ENCODE measurements at regions not wholly inside any gene's neighbourhood (a gene's known extent, or its start where the extent isn't known, plus 50 kb on each side); places are given as distances from the start of the nearest gene placed in this dataset.

- no peak overlapping the region for H3K4me3 Mint-ChIP-seq
- ATAC-seq = no peak
Observed at GRCh38 chr10:104546336-104546735, 94.8 kb upstream of the SORCS3 start.

GRCh38 chr10:104546756-104547155 is 94.3 kb upstream of the SORCS3 start:
- Mint-ChIP-seq H3K27me3 (peaks cover 58% of the 10 kb centered on the region), H3K27ac (no peak overlapping the region), H3K36me3 (ENCODE audit: low read depth) (no peaks in the 10 kb centered on the region), H3K4me3 (no peak overlapping the region), H3K4me1 (no peaks in the 10 kb centered on the region)
- no peak for DNase-seq
- no peaks in the 10 kb centered on the region for H3K9me3 ChIP-seq (ENCODE audit: control insufficient read depth, low read length, poor library complexity, severe bottlenecking)
- ATAC-seq = no peak

More at GRCh38 chr10:104546336-104546735, 94.8 kb upstream of the SORCS3 start:
- Mint-ChIP-seq H3K36me3 (ENCODE audit: low read depth) (no peaks in the 10 kb centered on the region), H3K27ac (no peak overlapping the region), H3K27me3 (peaks cover 59% of the 10 kb centered on the region), H3K4me1 (no peaks in the 10 kb centered on the region)
- H3K9me3 ChIP-seq (ENCODE audit: control insufficient read depth, low read length, poor library complexity, severe bottlenecking) = no peaks in the 10 kb centered on the region
- DNase-seq = no peak

GRCh38 chr10:104548090-104548489 is 93.0 kb upstream of the SORCS3 start:
- DNase-seq (no peak), ATAC-seq (no peak)
- Mint-ChIP-seq H3K27ac (no peak overlapping the region), H3K36me3 (ENCODE audit: low read depth) (no peaks in the 10 kb centered on the region), H3K4me1 (no peaks in the 10 kb centered on the region), H3K27me3 (peaks cover 58% of the 10 kb centered on the region), H3K4me3 (no peak overlapping the region)
- no peaks in the 10 kb centered on the region for H3K9me3 ChIP-seq (ENCODE audit: control insufficient read depth, low read length, poor library complexity, severe bottlenecking)

GRCh38 chr10:104556831-104557230 is 84.3 kb upstream of the SORCS3 start:
- no peak for ATAC-seq
- H3K9me3 ChIP-seq (ENCODE audit: control insufficient read depth, low read length, poor library complexity, severe bottlenecking) = no peaks in the 10 kb centered on the region
- no peaks in the 10 kb centered on the region for H3K4me1 Mint-ChIP-seq
- H3K4me3 Mint-ChIP-seq = no peak overlapping the region
- H3K27ac Mint-ChIP-seq = no peak overlapping the region
- H3K36me3 Mint-ChIP-seq (ENCODE audit: low read depth) = peaks cover 2% of the 10 kb centered on the region
- no peak for DNase-seq
- peaks cover 71% of the 10 kb centered on the region for H3K27me3 Mint-ChIP-seq

- ATAC-seq (no peak), DNase-seq (no peak)
- H3K27ac Mint-ChIP-seq = no peak overlapping the region
- no peaks in the 10 kb centered on the region for H3K9me3 ChIP-seq (ENCODE audit: control insufficient read depth, low read length, poor library complexity, severe bottlenecking)
- H3K4me3 Mint-ChIP-seq = no peak overlapping the region
- H3K4me1 Mint-ChIP-seq = no peaks in the 10 kb centered on the region
- H3K36me3 Mint-ChIP-seq (ENCODE audit: low read depth) = peaks cover 2% of the 10 kb centered on the region
- H3K27me3 Mint-ChIP-seq = peaks cover 63% of the 10 kb centered on the region
Observed at GRCh38 chr10:104557966-104558365, 83.1 kb upstream of the SORCS3 start.

- peaks cover 57% of the 10 kb centered on the region for H3K27me3 Mint-ChIP-seq
- H3K4me1 Mint-ChIP-seq = no peaks in the 10 kb centered on the region
- no peak for ATAC-seq
- no peak overlapping the region for H3K4me3 Mint-ChIP-seq
- no peak overlapping the region for H3K27ac Mint-ChIP-seq
- no peaks in the 10 kb centered on the region for H3K9me3 ChIP-seq (ENCODE audit: control insufficient read depth, low read length, poor library complexity, severe bottlenecking)
- peaks cover 2% of the 10 kb centered on the region for H3K36me3 Mint-ChIP-seq (ENCODE audit: low read depth)
- no peak for DNase-seq
Observed at GRCh38 chr10:104559935-104560334, 81.2 kb upstream of the SORCS3 start.

- no peaks in the 10 kb centered on the region for H3K36me3 Mint-ChIP-seq (ENCODE audit: low read depth)
- no peak for DNase-seq
- H3K9me3 ChIP-seq (ENCODE audit: control insufficient read depth, low read length, poor library complexity, severe bottlenecking) = no peaks in the 10 kb centered on the region
- no peak overlapping the region for H3K4me3 Mint-ChIP-seq
- H3K27me3 Mint-ChIP-seq = peaks cover 48% of the 10 kb centered on the region
- H3K4me1 Mint-ChIP-seq = no peaks in the 10 kb centered on the region
- H3K27ac Mint-ChIP-seq = no peak overlapping the region
- ATAC-seq = no peak
Observed at GRCh38 chr10:104563051-104563450, 78.0 kb upstream of the SORCS3 start.

GRCh38 chr10:104563548-104563947 is 77.5 kb upstream of the SORCS3 start:
- no peak overlapping the region for H3K4me3 Mint-ChIP-seq
- H3K27ac Mint-ChIP-seq = no peak overlapping the region
- no peaks in the 10 kb centered on the region for H3K36me3 Mint-ChIP-seq (ENCODE audit: low read depth)
- ATAC-seq = no peak
- DNase-seq = no peak
- no peaks in the 10 kb centered on the region for H3K4me1 Mint-ChIP-seq
- H3K27me3 Mint-ChIP-seq = peaks cover 43% of the 10 kb centered on the region
- no peaks in the 10 kb centered on the region for H3K9me3 ChIP-seq (ENCODE audit: control insufficient read depth, low read length, poor library complexity, severe bottlenecking)

GRCh38 chr10:104574427-104574826 is 66.7 kb upstream of the SORCS3 start:
- H3K9me3 ChIP-seq (ENCODE audit: control insufficient read depth, low read length, poor library complexity, severe bottlenecking) = peaks cover 5% of the 10 kb centered on the region
- Mint-ChIP-seq H3K27me3 (peaks cover 39% of the 10 kb centered on the region), H3K36me3 (ENCODE audit: low read depth) (no peaks in the 10 kb centered on the region), H3K27ac (no peak overlapping the region), H3K4me1 (no peaks in the 10 kb centered on the region), H3K4me3 (no peak overlapping the region)
- DNase-seq (no peak), ATAC-seq (no peak)

GRCh38 chr10:104574838-104575237 is 66.3 kb upstream of the SORCS3 start:
- H3K27me3 Mint-ChIP-seq = peaks cover 43% of the 10 kb centered on the region
- no peaks in the 10 kb centered on the region for H3K36me3 Mint-ChIP-seq (ENCODE audit: low read depth)
- no peaks in the 10 kb centered on the region for H3K4me1 Mint-ChIP-seq
- DNase-seq (no peak), ATAC-seq (no peak)
- peaks cover 5% of the 10 kb centered on the region for H3K9me3 ChIP-seq (ENCODE audit: control insufficient read depth, low read length, poor library complexity, severe bottlenecking)
- no peak overlapping the region for H3K4me3 Mint-ChIP-seq
- H3K27ac Mint-ChIP-seq = no peak overlapping the region

GRCh38 chr10:104576611-104577010 is 64.5 kb upstream of the SORCS3 start:
- H3K36me3 Mint-ChIP-seq (ENCODE audit: low read depth) = peaks cover 6% of the 10 kb centered on the region
- DNase-seq = no peak
- H3K9me3 ChIP-seq (ENCODE audit: control insufficient read depth, low read length, poor library complexity, severe bottlenecking) = no peaks in the 10 kb centered on the region
- no peak overlapping the region for H3K4me3 Mint-ChIP-seq
- H3K27ac Mint-ChIP-seq = no peak overlapping the region
- peaks cover 8% of the 10 kb centered on the region for H3K4me1 Mint-ChIP-seq
- ATAC-seq = no peak
- peaks cover 61% of the 10 kb centered on the region for H3K27me3 Mint-ChIP-seq

GRCh38 chr10:104577163-104577562 is 63.9 kb upstream of the SORCS3 start:
- Mint-ChIP-seq H3K27ac (no peak overlapping the region), H3K4me3 (no peak overlapping the region), H3K4me1 (peaks cover 8% of the 10 kb centered on the region), H3K36me3 (ENCODE audit: low read depth) (peaks cover 7% of the 10 kb centered on the region), H3K27me3 (peaks cover 65% of the 10 kb centered on the region)
- ATAC-seq (no peak), DNase-seq (no peak)
- H3K9me3 ChIP-seq (ENCODE audit: control insufficient read depth, low read length, poor library complexity, severe bottlenecking) = no peaks in the 10 kb centered on the region

- H3K9me3 ChIP-seq (ENCODE audit: control insufficient read depth, low read length, poor library complexity, severe bottlenecking) = no peaks in the 10 kb centered on the region
- Mint-ChIP-seq H3K27ac (no peak overlapping the region), H3K4me1 (peaks cover 8% of the 10 kb centered on the region), H3K27me3 (peaks cover 65% of the 10 kb centered on the region), H3K4me3 (no peak overlapping the region), H3K36me3 (ENCODE audit: low read depth) (peaks cover 7% of the 10 kb centered on the region)
- no peak for ATAC-seq
- DNase-seq = no peak
Observed at GRCh38 chr10:104577861-104578521, 63.1 kb upstream of the SORCS3 start.

- Mint-ChIP-seq H3K4me3 (no peak overlapping the region), H3K36me3 (ENCODE audit: low read depth) (peaks cover 7% of the 10 kb centered on the region), H3K27ac (no peak overlapping the region), H3K27me3 (peaks cover 61% of the 10 kb centered on the region), H3K4me1 (peaks cover 8% of the 10 kb centered on the region)
- DNase-seq (no peak), ATAC-seq (no peak)
- H3K9me3 ChIP-seq (ENCODE audit: control insufficient read depth, low read length, poor library complexity, severe bottlenecking) = no peaks in the 10 kb centered on the region
Observed at GRCh38 chr10:104578671-104579070, 62.4 kb upstream of the SORCS3 start.

All from T-helper 17 cell (primary cell).